Gastroesophageal sphincter (tissue), 3 donors: ENCODE measurements at regions not wholly inside any gene's neighbourhood (a gene's known extent, or its start where the extent isn't known, plus 50 kb on each side); places are given as distances from the start of the nearest gene placed in this dataset.

Source experiments
- CTCF ChIP-seq, 4 experiments: fragments of 200-600 bp in 2 of 4; fragments of 450-650 bp in 2 of 4; sonication (generic) in 1 of 4; IDR thresholded peaks; one replicate each; pipeline ENCODE4 v1.5.1; 2017 to 2019; ENCODE audit warnings: antibody characterized with exemption in 4 of 4, mild to moderate bottlenecking in 2 of 4, moderate library complexity in 2 of 4
- EP300 ChIP-seq: sonication (generic); formaldehyde crosslinking; IDR thresholded peaks from one replicate; pipeline ENCODE4 v1.6.1; 2017; ENCODE audit warnings: antibody characterized with exemption, mild to moderate bottlenecking

GRCh38 chr3:106277731-106278130 lies 408.9 kb upstream of the CBLB start:
- TF ChIP-seq EP300 (no peak), CTCF (IDR thresholded peaks at IDR 0.05) (no peak)
